DMS153 treated with DMSO at 0.1 percent for 48 hours (cell line): ENCODE measurements at regions not wholly inside any gene's neighbourhood (a gene's known extent, or its start where the extent isn't known, plus 50 kb on each side); places are given as distances from the start of the nearest gene placed in this dataset.
"Not testable (repeated sequence)": the region's sequence is repeated elsewhere in the genome, so short reads cannot be mapped to it uniquely, and the experiment has no call there.

Source experiments
- DNase-seq: peaks from one replicate; lab custom pipeline; 2025; ENCODE audit not compliant: unreplicated experiment; lab: John Stamatoyannopoulos, UW

- no peak for DNase-seq
These were observed 52.0 kb upstream of the BMP2 start for GRCh38 chr20:6715401-6715941.

GRCh38 chr20:6714279-6714711 is 53.2 kb upstream of the BMP2 start:
- no peak for DNase-seq

GRCh38 chr20:6711951-6712649 is 55.4 kb upstream of the BMP2 start:
- DNase-seq: no peak

GRCh38 chr20:6709910-6710595 is 57.4 kb upstream of the BMP2 start:
- no peak for DNase-seq

GRCh38 chr20:6708010-6708409 is 59.5 kb upstream of the BMP2 start:
- no peak for DNase-seq

DNA sequence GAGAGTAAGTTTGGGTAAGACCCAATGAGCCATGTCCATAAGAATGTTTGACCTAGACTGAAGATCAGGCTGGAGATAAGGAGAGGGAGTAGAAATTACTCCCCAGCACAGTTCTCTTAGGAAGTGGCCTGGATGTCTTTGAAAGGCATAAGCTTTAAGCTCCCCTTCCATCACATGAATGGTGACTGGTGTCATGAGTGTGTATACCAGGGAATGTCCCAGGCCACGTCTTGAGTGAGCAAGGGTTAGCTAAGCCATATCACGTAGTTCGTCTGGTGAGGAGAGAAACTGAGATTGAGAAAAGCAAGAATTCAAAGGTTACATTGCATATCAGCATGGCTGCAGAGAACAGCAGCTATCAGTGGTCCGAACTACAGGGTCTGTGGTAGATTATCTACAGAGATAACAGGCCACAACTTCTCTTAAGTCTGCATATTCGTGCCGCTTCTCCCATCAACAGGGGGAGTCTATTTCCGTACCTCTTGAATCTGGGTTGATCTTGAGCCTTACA is 60.1 kb upstream of the BMP2 start:
- no peak for DNase-seq

GRCh38 chr20:6705926-6706548 is 61.4 kb upstream of the BMP2 start:
- no peak for DNase-seq

GRCh38 chr20:6705106-6705766 is 62.2 kb upstream of the BMP2 start:
- DNase-seq: no peak

GRCh38 chr20:6704132-6704861 is 63.2 kb upstream of the BMP2 start:
- no peak for DNase-seq

GRCh38 chr20:6703656-6704055 is 63.8 kb upstream of the BMP2 start:
- no peak for DNase-seq

DNA sequence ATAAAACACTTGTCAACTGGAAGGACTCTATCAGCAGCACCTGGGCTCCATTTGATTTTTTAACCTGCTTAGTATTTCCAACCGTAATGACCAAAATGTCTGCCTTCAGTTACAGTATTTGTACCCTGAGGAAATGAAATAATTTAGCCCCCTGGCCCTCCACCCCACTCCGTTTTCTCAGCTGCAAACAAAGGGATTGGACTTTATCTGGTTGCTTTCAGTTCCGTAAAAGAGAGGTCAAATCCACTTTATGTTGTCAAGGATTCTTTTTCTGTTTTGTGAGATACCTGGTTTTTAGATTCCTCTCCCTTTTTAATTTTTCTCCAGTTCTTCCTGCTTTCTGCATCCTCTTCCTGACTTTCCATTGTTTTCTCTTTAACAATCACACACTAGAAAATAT is 64.4 kb upstream of the BMP2 start:
- no peak for DNase-seq

DNA sequence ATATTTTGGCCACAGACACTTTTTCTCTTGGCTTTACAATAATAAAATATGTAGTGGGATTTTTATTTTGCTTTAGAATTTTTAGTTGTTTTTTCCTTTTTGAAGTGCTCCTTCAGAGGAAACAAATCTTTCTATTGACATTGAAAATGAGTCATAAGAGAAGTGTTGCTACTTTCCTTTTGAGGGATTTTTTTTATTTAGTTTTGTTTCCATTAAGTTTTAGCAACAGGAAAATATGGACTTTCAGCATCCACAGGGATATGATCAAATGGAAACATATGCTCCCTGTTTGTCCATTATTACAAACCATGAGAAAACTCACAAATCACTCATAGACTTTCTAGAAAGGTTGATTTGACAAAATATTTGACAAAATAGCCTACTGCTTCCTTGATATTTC is 65.3 kb upstream of the BMP2 start:
- no peak for DNase-seq

DNA sequence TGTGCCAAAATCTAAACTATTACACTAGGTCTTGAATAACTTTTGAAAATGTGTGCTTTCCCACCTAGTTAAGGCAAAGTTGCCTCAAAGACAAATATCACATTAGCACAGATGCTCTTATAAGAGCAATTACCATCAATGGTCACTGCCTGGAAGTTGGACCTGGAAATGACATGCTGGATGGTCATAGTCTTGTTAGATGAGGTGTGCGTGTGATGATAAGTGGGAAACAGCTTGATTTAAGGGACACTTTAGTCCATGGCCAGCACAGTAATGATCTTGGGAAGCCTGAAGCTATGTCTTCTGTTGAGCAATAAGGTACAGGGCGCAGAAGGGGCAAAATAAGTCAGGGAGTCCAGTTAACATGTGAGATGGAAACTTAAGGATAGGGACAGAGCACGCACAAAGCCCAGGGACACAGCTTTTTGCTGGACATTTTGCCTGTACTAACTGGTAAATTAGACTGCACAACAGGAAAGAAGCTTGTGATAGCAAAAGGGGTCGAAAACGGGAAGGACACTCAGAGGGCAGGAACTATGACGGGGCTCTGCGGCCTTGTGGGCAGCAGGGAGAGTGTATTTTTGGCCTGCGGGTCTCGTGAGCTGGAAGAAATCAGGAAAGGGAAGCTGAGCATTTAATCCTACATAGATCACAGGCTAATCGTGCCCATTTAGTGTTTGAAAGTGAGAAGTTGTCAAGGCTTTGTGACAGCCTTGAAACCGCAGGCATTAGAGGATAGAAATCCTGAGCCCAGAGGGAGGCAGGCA is 66.7 kb upstream of the BMP2 start:
- no peak for DNase-seq

DNA sequence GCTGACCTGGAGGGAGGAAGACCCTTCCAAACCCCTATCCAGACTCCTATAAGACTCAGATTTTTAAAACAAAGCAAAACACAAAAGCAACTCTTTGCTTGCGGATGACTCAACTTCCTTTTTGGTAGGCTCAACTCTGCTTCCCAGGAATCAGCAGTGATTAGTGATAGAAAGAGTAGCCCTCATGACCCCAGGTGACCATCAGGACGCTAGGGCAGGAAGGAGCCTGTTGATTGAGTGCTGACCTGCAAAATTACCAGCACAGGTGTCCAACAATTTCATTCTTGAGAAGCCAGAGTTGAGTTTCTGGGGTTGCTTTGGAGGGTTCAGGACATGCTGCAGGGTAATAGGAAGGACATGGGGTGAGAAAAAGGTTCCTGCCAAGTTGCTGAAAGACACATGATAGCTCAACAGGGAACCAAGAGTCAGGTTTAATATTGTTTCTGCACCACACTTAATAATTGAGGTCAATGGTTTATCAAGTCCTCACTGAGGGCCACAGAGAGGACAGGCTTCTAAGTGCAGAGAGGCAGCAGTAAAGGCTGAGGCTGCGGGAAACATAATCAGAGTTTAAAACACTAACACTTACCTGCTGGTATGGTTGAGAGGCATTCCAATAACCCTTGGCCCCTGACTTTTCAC is 67.4 kb upstream of the BMP2 start:
- DNase-seq: no peak

- no peak for DNase-seq
These were observed 68.8 kb upstream of the BMP2 start for GRCh38 chr20:6698723-6699122.

GRCh38 chr20:6698056-6698455 is 69.4 kb upstream of the BMP2 start:
- no peak for DNase-seq

GRCh38 chr20:6697228-6697972 is 70.1 kb upstream of the BMP2 start:
- no peak for DNase-seq

DNA sequence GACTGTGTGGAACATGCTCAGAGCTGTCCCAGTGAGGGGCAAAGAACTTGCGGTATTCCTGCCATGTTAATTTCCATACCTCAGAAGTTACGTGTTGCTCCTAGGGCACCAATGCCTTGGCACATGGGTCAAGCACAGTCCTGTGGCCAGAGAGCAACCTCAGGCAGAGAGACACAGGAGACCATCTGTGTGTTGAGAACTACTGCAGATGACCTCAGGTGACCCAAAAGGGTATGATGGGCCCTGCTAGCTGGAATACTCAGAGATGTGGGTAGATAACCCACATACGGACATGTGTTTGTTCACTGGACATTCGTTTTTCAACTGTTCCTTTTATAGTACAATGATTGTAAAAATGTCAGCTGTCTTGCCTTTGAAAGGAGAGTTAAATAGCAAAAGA is 71.5 kb upstream of the BMP2 start:
- DNase-seq: no peak

GRCh38 chr20:6693808-6694198 is 73.7 kb upstream of the BMP2 start:
- DNase-seq: not testable (repeated sequence)
